Neural progenitor cell (in vitro differentiated cells): ENCODE measurements at regions not wholly inside any gene's neighbourhood (a gene's known extent, or its start where the extent isn't known, plus 50 kb on each side); places are given as distances from the start of the nearest gene placed in this dataset.
"Not testable (repeated sequence)": the region's sequence is repeated elsewhere in the genome, so short reads cannot be mapped to it uniquely, and the experiment has no call there.

Source experiments
- CTCF ChIP-seq: fragments of 200-600 bp; sonication (generic); IDR thresholded peaks from 2 replicates; pipeline ENCODE4 v1.5.1; 2017; ENCODE audit warnings: antibody characterized with exemption, mild to moderate bottlenecking
- EZH2 ChIP-seq: fragments of 200-600 bp; sonication (generic); IDR thresholded peaks from 2 replicates; pipeline ENCODE4 v1.6.1; 2017; ENCODE audit warnings: antibody characterized with exemption, mild to moderate bottlenecking, moderate library complexity
- EZH2phosphoT487 ChIP-seq: fragments of 200-600 bp; sonication (generic); IDR thresholded peaks from 2 replicates; pipeline ENCODE4 v1.6.1; 2017; ENCODE audit warnings: antibody characterized with exemption

- peak; percentile 46 for TF ChIP-seq CTCF
- not testable (repeated sequence) for TF ChIP-seq EZH2phosphoT487, EZH2
These were observed 74.4 kb downstream of the EXTL2 start for GRCh38 chr1:100820195-100820594.
